Nucleus accumbens (tissue), 56 donors: ENCODE measurements at regions not wholly inside any gene's neighbourhood (a gene's known extent, or its start where the extent isn't known, plus 50 kb on each side); places are given as distances from the start of the nearest gene placed in this dataset.

Source experiments
- DNase-seq, 56 donors: peaks; one replicate each; lab custom pipeline; 2025; lab: John Stamatoyannopoulos, UW

DNA sequence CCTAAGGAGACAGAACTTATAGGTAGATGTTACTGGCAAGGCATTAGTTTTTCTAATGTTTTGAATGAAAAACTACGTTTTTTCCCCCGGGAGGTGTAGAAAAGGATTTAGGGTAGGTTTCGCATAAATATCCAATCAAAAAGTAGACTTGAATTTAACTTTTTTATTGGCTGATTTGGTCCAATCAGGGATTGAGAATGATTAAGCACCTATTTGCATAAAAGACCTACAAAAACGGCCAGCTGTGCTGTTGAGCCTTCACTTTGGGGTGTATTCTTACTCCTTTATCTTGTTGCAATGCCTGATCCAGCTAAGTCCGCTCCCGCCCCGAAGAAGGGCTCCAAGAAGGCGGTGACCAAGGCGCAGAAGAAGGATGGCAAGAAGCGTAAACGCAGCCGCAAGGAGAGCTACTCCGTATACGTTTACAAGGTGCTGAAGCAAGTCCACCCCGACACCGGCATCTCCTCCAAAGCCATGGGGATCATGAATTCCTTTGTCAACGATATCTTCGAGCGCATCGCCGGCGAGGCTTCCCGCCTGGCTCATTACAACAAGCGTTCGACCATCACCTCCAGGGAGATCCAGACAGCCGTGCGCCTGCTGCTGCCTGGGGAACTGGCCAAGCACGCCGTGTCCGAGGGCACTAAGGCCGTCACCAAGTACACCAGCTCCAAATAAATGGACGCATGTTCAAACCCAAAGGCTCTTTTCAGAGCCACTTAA, 113.5 kb upstream of the BTN3A2 start:
- peak in 5 of 56 donors; percentile 4 to 23 (median 20) for DNase-seq

DNA sequence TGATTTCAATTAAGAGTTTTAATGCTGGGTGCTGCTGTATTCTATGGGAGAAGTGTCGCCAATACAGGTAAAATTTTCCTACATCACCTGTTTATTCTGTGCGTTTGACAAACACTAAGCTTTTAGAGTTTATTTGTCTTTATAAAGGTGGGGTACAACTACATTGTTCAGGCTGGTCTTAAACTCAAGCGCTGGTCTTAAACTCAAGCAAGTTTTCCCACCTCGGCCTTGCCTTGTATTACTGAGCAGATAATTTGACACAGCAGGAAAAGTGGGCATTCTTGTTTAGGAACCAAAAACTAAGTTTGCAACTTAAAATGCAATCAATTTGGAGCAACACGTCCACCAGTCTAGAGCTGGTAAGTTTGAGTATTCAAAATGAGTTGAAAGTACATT, 112.9 kb upstream of the BTN3A2 start:
- DNase-seq: no peak

DNA sequence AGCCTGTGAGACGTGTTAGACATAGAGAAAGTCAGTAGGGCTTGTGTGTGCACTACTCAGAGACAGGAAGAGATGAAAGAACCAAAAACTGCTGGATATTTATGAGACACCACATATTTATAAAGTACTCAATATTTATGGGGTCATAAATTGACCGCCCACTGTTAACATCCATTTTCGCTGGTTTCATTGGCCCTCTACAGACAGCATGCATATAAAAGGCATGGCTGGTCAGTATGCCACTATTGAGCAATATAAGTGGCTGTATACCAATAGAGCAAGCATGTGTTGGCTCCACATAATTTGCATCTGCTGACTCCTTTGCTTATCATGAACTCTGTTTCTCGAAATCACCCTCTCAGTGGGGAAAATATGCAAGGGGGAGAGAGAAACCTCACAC, 110.3 kb upstream of the BTN3A2 start:
- DNase-seq: no peak

DNA sequence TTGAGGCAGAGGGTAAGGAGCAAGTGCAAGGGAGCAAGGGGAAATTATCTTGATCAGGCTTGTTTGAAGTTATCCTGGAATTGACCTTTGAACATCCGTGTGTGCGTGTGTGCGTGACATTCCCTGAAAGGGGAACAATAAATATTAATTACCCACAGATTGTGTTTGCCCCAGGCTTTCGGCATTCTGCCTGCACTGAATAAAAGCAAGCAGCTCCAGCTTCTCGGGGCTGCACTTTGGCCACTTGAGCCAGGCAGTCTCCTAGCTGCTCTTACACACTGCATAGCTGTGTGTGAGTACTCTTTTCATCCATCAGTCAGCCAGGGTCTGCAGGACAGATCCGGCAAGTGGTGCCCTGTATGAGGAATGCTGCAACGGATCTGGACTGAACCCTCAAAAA, 107.7 kb upstream of the BTN3A2 start:
- DNase-seq: no peak

DNA sequence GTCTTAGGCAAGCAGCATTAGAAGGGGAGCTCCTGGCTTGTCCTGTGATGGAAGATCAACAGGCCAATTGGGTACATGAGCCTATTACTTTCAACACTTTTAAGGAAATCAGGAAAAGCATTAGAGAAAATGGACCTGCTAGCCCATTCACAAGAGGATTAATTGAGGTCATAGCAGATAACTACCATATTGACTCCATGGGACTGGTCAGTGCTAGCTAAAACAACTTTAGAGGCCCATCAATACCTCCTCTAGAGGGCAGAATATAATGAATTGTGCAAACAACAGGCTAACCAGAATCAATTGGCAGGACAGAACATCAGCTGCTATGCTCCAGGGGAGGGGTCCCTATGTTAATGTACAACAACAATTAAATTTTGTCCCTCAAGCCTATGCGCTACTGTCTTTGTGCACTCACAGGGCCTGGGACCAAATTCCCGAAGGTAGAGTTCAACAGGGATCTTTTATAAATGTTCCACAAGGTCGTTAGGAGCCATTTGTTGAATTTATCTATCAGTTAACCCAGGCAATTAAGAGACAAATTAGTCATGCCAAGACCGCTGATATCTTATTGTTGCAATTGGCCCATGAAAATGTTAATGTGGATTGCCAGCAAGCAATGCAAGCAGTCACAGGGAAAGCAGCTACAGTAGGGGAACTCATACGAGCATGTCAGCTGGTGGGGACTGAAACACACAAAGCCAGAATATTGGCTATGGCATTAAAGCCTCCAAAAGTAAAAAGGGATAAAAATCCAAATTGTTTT, 106.6 kb upstream of the BTN3A2 start:
- no peak for DNase-seq

DNA sequence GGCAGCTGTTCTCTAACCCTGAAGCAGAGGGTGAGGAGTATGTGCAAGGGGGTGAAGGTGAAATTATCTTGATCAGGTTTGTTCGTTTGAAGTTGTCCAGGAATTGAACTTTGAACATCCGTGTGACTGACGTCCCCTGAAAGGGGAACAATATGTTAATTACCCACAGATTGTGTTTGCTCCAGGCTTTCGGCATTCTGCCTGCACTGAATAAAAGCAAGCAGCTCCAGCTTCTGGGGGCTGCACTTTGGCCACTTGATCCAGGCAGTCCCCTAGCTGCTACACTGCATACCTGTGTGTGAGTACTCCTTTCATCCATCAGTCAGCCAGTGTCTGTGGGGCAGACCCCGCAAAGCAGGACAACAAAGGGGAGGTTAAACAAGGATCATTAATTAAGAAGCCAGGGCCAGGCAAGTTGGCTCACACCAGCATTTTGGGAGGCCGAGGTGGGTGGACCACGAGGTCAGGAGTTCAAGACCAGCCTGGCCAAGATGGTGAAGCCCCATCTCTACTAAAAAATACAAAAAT, 104.8 kb upstream of the BTN3A2 start:
- no peak for DNase-seq

DNA sequence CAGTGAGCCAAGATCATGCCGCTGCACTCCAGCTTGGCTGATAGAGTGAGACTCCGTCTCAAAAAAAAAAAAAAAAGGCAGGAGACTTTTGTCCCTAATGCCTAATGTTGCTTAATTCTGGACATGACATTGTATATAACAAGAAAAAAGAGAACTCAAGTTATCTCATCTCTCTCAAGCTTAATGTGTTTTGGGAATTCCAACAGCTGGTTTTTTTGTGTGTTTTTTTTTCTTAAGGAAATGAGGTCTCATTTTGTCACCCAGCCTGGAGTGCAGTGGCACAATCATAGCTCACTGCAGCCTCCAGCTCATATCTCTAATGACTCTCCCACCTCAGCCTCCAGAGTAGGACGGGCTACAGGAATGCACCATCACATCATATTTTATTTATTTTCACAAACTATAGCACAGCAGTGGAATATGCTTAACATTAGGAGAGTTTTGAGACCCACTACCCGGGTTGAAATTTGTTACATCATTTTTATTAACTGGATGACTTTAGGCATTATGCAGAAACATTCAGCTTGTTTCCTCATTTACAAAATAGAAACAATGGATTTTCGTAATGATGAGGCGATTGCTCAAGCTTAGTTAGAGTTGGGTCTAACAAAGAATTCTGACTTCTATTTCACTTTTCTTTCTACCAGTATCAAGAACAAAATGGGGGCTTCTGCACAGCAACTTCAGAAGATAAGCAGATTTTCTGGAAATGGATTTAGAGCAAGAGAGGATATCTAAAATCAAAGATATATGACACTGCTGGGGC, 104.1 kb upstream of the BTN3A2 start:
- no peak for DNase-seq

DNA sequence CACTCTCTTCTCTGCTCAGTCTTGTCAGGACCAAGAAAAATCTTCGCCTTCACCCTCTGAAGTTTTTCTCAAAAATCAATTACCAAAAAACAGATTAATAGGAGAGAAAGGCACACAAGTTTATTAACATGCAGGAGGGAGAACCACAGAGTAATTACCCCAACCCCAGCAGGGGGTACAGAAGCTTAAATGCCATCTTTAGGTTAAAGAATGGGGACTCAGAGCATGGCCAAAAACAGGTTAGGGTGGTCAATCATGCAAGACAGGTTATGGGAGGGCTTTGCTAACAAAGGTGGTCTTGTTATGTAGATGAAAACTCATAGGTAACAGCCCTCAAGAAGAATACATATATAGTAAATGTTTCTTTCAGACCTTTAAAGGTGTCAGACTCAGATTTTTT, 100.5 kb upstream of the BTN3A2 start:
- no peak for DNase-seq

DNA sequence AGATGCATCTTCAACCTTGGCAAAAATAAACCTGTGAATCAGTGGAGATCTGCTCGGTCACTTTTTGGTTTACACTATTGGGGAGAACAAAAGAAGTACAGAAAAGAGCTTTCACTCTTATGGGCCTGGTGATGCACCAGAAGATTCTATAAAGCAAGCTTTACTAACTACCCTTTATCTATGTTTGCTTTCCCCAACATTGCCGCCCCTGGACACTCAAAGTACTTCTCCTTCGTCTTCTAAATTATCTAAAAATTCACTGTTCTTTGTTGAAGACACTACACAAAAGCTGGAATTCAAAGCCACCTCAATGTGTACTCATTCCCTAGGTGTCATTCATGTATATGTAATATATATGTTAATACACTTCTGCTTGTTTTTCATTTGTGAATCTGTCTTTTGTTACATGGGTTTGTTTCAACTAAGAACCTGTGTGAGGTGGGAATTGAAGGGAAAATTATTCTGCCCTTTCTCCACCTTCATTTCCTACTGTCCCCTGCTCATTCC, 97.9 kb upstream of the BTN3A2 start:
- no peak for DNase-seq

DNA sequence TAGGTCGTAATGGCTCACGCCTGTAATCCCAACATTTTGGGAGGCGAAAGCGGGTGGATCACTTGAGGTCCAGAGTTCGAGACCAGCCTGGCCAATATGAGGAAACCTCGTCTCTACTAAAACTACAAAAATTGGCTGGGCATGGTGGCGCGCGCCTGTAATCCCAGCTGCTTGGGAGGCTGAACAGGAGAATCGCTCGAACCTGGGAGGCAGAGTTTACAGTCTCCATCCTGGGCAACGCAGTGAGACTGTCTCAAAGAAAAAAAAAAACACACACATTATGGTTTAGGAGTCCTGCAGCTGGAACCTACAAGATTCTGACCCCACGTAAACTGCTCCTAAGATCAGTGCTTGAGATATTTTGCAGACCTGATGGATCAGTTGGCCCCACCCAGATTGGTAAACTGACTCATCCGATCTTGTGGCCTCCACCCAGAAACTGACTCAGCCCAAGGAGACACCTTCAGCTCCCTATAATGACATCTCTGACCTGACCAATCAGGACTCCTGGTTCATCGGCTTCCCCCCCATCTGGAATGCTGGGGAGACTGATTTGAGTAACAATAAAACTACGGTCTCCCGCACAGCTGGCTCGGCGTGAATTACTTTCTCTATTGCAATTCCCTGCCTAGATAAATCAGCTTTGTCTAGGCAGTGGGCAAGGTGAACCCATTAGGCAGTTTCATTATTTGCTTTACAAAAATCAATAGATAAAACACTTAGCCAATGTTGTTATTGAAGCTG, 96.2 kb upstream of the BTN3A2 start:
- no peak for DNase-seq

DNA sequence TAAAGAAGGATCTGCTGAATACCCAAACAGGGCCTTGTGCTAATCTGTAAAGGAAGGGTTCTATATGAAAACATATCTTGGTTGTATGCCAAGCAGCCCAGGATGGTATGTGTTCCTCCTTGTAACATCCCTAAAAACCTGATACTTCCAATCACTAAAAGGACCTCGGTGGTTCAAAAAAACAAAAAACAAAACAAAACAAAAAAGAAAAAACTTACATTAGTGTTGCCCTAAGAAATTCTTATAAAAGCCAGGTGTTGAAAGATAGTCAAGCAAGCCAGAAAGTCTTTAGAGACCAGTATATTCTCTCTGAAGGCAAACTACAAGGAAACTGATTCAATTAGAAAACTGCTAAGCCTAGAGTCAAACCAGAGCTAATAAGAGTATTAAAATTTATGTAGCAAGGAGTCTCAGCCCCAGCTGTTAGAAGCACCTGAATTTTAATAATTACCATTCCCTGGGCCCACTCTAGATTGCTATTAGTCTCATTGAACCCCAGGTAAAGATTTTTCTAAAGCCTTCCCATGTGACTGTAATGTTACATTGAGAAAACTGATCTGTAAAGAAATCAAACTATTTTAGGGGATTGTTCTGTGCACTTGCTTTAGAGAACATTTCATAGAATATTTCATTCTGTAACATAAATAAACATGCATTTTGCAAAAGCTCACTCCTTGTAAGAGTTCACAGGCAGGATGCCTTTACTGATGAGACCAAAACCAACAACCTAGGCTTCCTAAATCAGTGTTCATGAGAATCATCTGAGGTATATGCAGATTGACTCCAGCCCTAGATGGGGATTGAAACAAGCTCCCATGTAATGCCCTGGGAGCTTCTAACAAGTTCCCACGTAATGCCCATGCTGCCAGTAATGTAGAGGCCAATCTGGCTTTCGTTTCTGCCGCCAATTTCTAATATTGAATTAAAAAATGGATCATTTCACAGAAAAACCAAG, 95.2 kb upstream of the BTN3A2 start:
- DNase-seq: no peak

DNA sequence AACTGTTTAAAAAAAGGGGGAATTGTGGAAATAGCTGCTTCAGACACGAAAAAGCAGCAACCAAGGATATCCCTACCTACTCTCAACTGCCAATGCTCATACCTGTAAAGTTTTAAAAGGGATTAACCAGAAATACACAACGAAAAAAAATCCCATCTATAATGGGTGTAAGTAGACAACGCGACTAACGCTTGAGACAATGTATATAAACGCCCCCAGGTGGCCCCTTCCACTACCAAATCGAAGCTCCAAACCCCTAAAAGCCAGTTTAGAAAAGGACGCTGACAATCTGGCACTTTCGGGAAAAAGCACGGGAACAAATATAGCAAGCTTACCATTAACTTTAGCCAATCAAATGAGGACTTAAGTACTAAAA, 94.5 kb upstream of the BTN3A2 start:
- DNase-seq: no peak

DNA sequence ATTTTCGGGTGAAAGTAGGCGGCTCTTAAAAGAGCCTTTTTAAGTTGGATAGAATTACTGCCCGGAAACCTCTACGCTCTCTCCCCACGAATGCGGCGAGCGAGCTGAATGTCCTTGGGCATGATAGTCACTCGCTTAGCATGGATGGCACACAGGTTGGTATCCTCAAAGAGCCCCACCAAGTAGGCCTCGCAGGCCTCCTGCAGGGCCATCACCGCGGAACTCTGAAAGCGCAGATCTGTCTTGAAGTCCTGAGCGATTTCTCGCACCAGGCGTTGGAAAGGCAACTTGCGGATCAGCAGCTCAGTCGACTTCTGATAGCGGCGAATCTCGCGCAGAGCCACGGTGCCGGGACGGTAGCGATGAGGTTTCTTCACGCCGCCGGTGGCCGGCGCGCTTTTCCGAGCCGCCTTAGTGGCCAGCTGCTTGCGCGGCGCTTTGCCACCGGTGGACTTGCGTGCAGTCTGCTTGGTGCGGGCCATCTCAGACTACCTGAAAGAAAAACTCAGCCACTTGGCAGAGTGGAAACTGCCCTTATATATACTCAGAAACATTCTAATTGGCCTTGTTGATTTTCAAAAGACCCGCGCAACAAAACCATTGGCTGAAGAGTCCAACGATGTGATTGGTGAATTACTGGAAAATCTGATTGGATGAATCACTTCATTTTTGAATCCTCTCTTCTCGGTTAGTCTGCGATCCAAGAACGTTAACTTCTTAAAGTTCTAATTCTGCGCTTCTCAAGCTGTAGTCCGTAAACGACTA, 93.9 kb upstream of the BTN3A2 start:
- peak in 16 of 56 donors; percentile 1 to 35 (median 8) for DNase-seq

DNA sequence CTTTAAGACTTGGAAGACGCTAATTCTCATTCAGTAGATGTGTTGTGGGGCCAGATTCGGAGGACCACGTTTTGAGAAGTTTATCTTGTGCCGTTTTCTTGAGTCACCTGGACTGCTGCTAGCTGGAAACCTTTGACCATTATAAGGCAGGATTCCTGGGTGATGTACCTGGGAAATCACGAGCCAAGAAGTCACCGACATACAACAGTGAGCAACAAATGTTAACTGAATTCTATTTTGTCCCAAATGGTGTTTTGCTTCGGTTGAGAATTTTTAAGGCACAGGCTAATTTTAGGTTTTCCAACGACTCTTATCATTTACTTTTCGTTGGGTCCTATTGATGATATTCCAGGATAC, 93.4 kb upstream of the BTN3A2 start:
- no peak for DNase-seq

DNA sequence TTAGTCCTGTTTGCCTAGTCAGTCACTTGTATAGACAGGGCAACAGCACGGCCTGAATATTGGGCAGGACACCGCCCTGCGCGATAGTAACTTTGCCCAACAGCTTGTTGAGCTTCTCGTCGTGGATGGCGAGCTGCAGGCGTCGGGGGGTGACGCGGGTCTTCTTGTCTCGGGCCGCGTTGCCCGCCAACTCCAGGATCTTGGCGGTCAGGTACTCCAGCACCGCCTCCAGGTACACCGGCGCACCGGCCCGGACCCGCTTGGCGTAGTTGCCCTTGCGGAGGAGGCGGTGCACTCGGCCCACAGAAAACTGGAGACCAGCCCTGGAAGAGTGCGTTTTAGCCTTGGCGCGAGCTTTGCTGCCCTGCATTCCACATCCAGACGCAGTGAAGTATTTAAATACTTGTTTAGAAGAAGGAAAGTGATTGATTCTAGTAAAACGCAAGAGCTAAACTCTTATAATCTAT, 92.8 kb upstream of the BTN3A2 start:
- peak in 4 of 56 donors; percentile 0 to 17 (median 6) for DNase-seq

DNA sequence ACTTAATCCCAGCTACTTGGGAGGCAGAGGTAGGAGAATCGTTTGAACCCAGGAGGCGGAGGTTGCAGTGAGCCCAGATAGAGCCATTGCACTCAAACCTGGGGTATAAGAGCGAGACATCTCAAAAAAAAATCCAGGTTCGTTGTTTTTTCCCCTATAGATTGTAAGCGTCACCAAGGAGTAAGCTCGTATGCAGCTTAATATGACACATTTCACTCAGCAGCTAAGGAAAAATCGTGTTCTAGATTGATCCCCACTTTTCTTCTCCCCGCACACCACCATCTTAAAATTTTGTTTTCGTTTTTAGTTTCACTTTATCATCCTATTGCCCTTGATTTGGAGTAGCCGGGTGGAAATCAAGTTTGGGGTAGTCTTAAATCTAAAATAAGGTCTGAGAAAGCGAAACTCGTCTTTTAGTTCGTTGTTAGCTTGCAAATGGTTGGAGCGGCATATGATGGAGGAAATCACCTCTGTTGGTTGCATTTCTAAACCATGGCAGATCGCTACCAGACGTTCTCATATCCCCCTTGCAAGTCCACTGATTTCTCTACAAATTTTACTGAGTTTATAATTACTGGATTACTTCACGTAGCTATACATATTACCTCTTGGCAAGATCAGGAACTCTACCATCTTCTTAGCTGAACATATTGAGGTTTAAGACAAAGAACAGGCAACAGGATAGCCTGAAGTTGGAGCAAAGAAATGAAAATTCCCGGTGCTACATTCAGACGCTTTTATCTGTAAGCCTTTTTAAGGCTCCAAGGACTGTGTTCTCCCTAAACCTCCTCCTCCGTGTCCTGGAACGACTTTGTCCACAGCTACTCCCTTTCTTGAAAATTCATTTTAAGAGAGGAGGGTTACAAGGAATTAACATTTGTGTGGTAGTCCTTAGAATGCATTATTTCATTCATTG, 91.1 kb upstream of the BTN3A2 start:
- DNase-seq: peak in 1 of 56 donors; percentile 11

DNA sequence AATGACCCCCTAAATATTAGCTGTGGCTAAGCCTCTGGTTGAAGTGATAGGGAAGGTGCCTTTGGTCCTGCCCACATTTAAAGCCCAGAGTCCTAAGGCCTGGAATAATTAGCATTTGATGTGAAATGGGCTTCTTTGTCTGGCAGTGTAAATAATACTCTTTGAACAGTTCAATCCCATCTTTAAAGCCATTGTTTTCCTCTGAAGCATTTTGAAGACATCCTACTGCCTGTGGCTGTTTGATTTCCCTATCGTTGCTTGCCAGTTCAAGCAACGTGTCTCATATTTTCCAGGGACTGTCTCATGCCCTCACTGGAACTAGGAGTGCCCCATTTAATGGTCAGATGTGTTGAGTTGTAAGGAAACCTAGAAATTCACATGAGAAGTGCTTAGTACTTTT, 89.3 kb upstream of the BTN3A2 start:
- no peak for DNase-seq
